SK-N-DZ (cell line): ENCODE measurements at regions not wholly inside any gene's neighbourhood (a gene's known extent, or its start where the extent isn't known, plus 50 kb on each side); places are given as distances from the start of the nearest gene placed in this dataset.
"Not testable (repeated sequence)": the region's sequence is repeated elsewhere in the genome, so short reads cannot be mapped to it uniquely, and the experiment has no call there.

Source experiments
- DNase-seq: peaks from one replicate; pipeline ENCODE4 v3.0.0-alpha.2; 2015; ENCODE audit warnings: low spot score

GRCh38 chr6:150739711-150740349 is 125.7 kb upstream of the MTHFD1L start:
- DNase-seq = no peak

GRCh38 chr6:150740453-150740852 is 125.0 kb upstream of the MTHFD1L start:
- DNase-seq = no peak

GRCh38 chr6:150741633-150742200 is 123.8 kb upstream of the MTHFD1L start:
- DNase-seq = no peak

- DNase-seq = no peak
These were observed 120.8 kb upstream of the MTHFD1L start for GRCh38 chr6:150744522-150745260.

GRCh38 chr6:150745896-150746295 is 119.6 kb upstream of the MTHFD1L start:
- DNase-seq = no peak

- DNase-seq = no peak
These were observed 118.3 kb upstream of the MTHFD1L start for GRCh38 chr6:150747155-150747554.

GRCh38 chr6:150749091-150749670 is 116.3 kb upstream of the MTHFD1L start:
- DNase-seq = no peak

GRCh38 chr6:150751296-150751695 is 114.2 kb upstream of the MTHFD1L start:
- no peak for DNase-seq

- no peak for DNase-seq
These were observed 113.1 kb upstream of the MTHFD1L start for GRCh38 chr6:150752409-150752808.

GRCh38 chr6:150753371-150754064 is 112.0 kb upstream of the MTHFD1L start:
- no peak for DNase-seq

GRCh38 chr6:150755042-150755441 is 110.5 kb upstream of the MTHFD1L start:
- no peak for DNase-seq

GRCh38 chr6:150755524-150755923 is 110.0 kb upstream of the MTHFD1L start:
- DNase-seq = no peak

- DNase-seq = no peak
These were observed 109.3 kb upstream of the MTHFD1L start for GRCh38 chr6:150756173-150756572.

- not testable (repeated sequence) for DNase-seq
These were observed 107.7 kb upstream of the MTHFD1L start for GRCh38 chr6:150757807-150758206.

GRCh38 chr6:150759483-150759882 is 106.0 kb upstream of the MTHFD1L start:
- no peak for DNase-seq

- DNase-seq = no peak
These were observed 103.7 kb upstream of the MTHFD1L start for GRCh38 chr6:150761771-150762170.

GRCh38 chr6:150764334-150765066 is 101.0 kb upstream of the MTHFD1L start:
- DNase-seq = no peak

- DNase-seq = no peak
These were observed 100.3 kb upstream of the MTHFD1L start for GRCh38 chr6:150765067-150765764.

GRCh38 chr6:150766201-150766997 is 99.1 kb upstream of the MTHFD1L start:
- DNase-seq = no peak

- DNase-seq = no peak
These were observed 98.3 kb upstream of the MTHFD1L start for GRCh38 chr6:150767161-150767560.
